SU-DHL-6 (cell line): ENCODE measurements at regions not wholly inside any gene's neighbourhood (a gene's known extent, or its start where the extent isn't known, plus 50 kb on each side); places are given as distances from the start of the nearest gene placed in this dataset.

Experiments used
- H2AFZ ChIP-seq: fragments of 200-600 bp; sonication (generic); 2 replicates; pipeline ENCODE4 v1.6.1; 2014; ENCODE audit warnings: low read depth, mild to moderate bottlenecking, moderate library complexity, mixed read lengths, antibody characterized with exemption, low read length; ENCODE audit not compliant: severe bottlenecking
- H3F3A ChIP-seq: fragments of 200-600 bp; shearing (Covaris generic); 2 replicates; pipeline ENCODE4 v1.6.0; 2016; ENCODE audit warnings: antibody characterized with exemption, mild to moderate bottlenecking; ENCODE audit not compliant: insufficient read depth
- H3K27ac ChIP-seq: fragments of 200-600 bp; sonication (generic); 2 replicates; pipeline ENCODE4 v1.5.1; 2016; ENCODE audit warnings: low read depth, mild to moderate bottlenecking, low read length, moderate library complexity, mixed read lengths
- H3K27me3 ChIP-seq: fragments of 200-600 bp; sonication (generic), shearing (Covaris generic); 2 replicates; pipeline ENCODE4 v1.6.0; 2014; ENCODE audit warnings: mild to moderate bottlenecking, low read length
- H3K36me3 ChIP-seq: fragments of 200-600 bp; sonication (generic); 2 replicates; pipeline ENCODE4 v1.6.1; 2014; ENCODE audit warnings: mild to moderate bottlenecking, low read length, mixed read lengths
- H3K4me2 ChIP-seq: fragments of 300-600, 200-600 bp; shearing (Covaris generic), sonication (generic); 2 replicates; pipeline ENCODE4 v1.6.0; 2014; ENCODE audit warnings: low read length, low read depth, mild to moderate bottlenecking; ENCODE audit not compliant: poor library complexity, severe bottlenecking
- H3K4me3 ChIP-seq: fragments of 200-600 bp; sonication (generic); 2 replicates; pipeline ENCODE4 v1.5.1; 2014; ENCODE audit warnings: antibody characterized with exemption, low read length, mild to moderate bottlenecking, mixed read lengths; ENCODE audit not compliant: insufficient read depth, poor library complexity, severe bottlenecking
- H3K79me2 ChIP-seq: fragments of 200-600 bp; sonication (generic); 2 replicates; pipeline ENCODE4 v1.6.1; 2014; ENCODE audit warnings: mild to moderate bottlenecking, low read length, moderate library complexity; ENCODE audit not compliant: insufficient read depth
- H3K9ac ChIP-seq: fragments of 200-600 bp; sonication (generic); 2 replicates; pipeline ENCODE4 v1.7.0; 2014; ENCODE audit warnings: mild to moderate bottlenecking, low read length
- H3K9me2 ChIP-seq: fragments of 200-600 bp; sonication (generic); replicated peaks from 2 replicates; pipeline ENCODE4 v1.6.1; 2014; ENCODE audit warnings: low read length; ENCODE audit not compliant: insufficient read depth
- H3K9me3 ChIP-seq: fragments of 200-600 bp; sonication (generic); 2 replicates; pipeline ENCODE4 v1.6.1; 2014; ENCODE audit warnings: low read length, mixed read lengths; ENCODE audit not compliant: insufficient read depth
- H4K20me1 ChIP-seq: fragments of 200-600 bp; sonication (generic); 2 replicates; pipeline ENCODE4 v1.6.1; 2014; ENCODE audit warnings: low read depth, mild to moderate bottlenecking, antibody characterized with exemption, low read length, moderate library complexity, mixed read lengths
- CTCF ChIP-seq: fragments of 200-600 bp; sonication (generic); IDR thresholded peaks from one replicate; pipeline ENCODE4 v1.5.1; 2017; ENCODE audit warnings: antibody characterized with exemption, mild to moderate bottlenecking, low read length, moderate library complexity; ENCODE audit not compliant: insufficient read depth, poor library complexity, severe bottlenecking
- EZH2phosphoT487 ChIP-seq: fragments of 200-600 bp; sonication (generic), shearing (Covaris generic); conservative IDR thresholded peaks from 2 replicates; pipeline ENCODE4 v1.6.1; 2018; ENCODE audit warnings: mild to moderate bottlenecking, antibody characterized with exemption, low read length, moderate library complexity, mixed read lengths

GRCh38 chr21:32861866-32862265 is 90.3 kb upstream of the PAXBP1 start:
- Histone ChIP-seq H3K9me2 (no peaks in the 10 kb centered on the region), H3K4me3 (no peak overlapping the region), H2AFZ (no peak overlapping the region), H3F3A (no peaks in the 10 kb centered on the region), H3K4me2 (no peak overlapping the region), H3K79me2 (no peaks in the 10 kb centered on the region), H3K9me3 (peaks cover 31% of the 10 kb centered on the region; the same call in 1 of the 2 replicates), H3K27me3 (no peaks in the 10 kb centered on the region), H3K27ac (no peak overlapping the region), H3K36me3 (no peaks in the 10 kb centered on the region), H4K20me1 (no peaks in the 10 kb centered on the region), H3K9ac (no peak overlapping the region)
- TF ChIP-seq CTCF (no peak), EZH2phosphoT487 (no peak)

GRCh38 chr21:32867597-32867996 is 96.0 kb upstream of the PAXBP1 start:
- H4K20me1 ChIP-seq = no peaks in the 10 kb centered on the region
- H3F3A ChIP-seq = no peaks in the 10 kb centered on the region
- H3K27me3 ChIP-seq = no peaks in the 10 kb centered on the region
- no peak overlapping the region for H3K4me2 ChIP-seq
- H3K27ac ChIP-seq = no peak overlapping the region
- no peaks in the 10 kb centered on the region for H3K79me2 ChIP-seq
- H3K9me3 ChIP-seq = no peaks in the 10 kb centered on the region
- H3K4me3 ChIP-seq = no peak overlapping the region
- TF ChIP-seq CTCF (no peak), EZH2phosphoT487 (no peak)
- no peaks in the 10 kb centered on the region for H3K36me3 ChIP-seq
- no peak overlapping the region for H3K9ac ChIP-seq
- H2AFZ ChIP-seq = no peak overlapping the region
- H3K9me2 ChIP-seq = no peaks in the 10 kb centered on the region

GRCh38 chr21:32868631-32869454 is 97.3 kb upstream of the PAXBP1 start:
- no peaks in the 10 kb centered on the region for H4K20me1 ChIP-seq
- H3K79me2 ChIP-seq = no peaks in the 10 kb centered on the region
- H3K9me3 ChIP-seq = no peaks in the 10 kb centered on the region
- no peak overlapping the region for H3K4me2 ChIP-seq
- H3K9ac ChIP-seq = no peak overlapping the region
- no peaks in the 10 kb centered on the region for H3K9me2 ChIP-seq
- H3F3A ChIP-seq = no peaks in the 10 kb centered on the region
- no peak for TF ChIP-seq EZH2phosphoT487
- TF ChIP-seq CTCF = no peak
- H3K27ac ChIP-seq = no peak overlapping the region
- H3K4me3 ChIP-seq = no peak overlapping the region
- no peak overlapping the region for H2AFZ ChIP-seq
- no peaks in the 10 kb centered on the region for H3K27me3 ChIP-seq
- no peaks in the 10 kb centered on the region for H3K36me3 ChIP-seq
